GM20000 (cell line): ENCODE measurements at regions not wholly inside any gene's neighbourhood (a gene's known extent, or its start where the extent isn't known, plus 50 kb on each side); places are given as distances from the start of the nearest gene placed in this dataset.

Experiments used
- DNase-seq: peaks from one replicate; pipeline ENCODE4 v3.0.0; 2012; ENCODE audit warnings: low spot score
- CTCF ChIP-seq: IDR thresholded peaks from 2 replicates; pipeline ENCODE4 v1.5.1; 2012; ENCODE audit warnings: mild to moderate bottlenecking, control low read depth; ENCODE audit errors: extremely low read depth, missing control alignments

GRCh38 chr13:109500146-109500773 is 286.1 kb downstream of the IRS2 start:
- DNase-seq = no peak

GRCh38 chr13:109497917-109498316 is 288.5 kb downstream of the IRS2 start:
- no peak for DNase-seq
- no peak for TF ChIP-seq CTCF

More at GRCh38 chr13:109500146-109500773, 286.1 kb downstream of the IRS2 start:
- no peak for TF ChIP-seq CTCF

- no peak for DNase-seq
- TF ChIP-seq CTCF = no peak
Observed at GRCh38 chr13:109496216-109496615, 290.2 kb downstream of the IRS2 start.

GRCh38 chr13:109494925-109495369 is 291.4 kb downstream of the IRS2 start:
- no peak for TF ChIP-seq CTCF
- no peak for DNase-seq

GRCh38 chr13:109485136-109485794 is 301.1 kb downstream of the IRS2 start:
- DNase-seq = no peak
- TF ChIP-seq CTCF = no peak

- no peak for TF ChIP-seq CTCF
Observed at GRCh38 chr13:109483284-109483683, 303.1 kb downstream of the IRS2 start.

GRCh38 chr13:109481040-109481439 is 305.3 kb downstream of the IRS2 start:
- TF ChIP-seq CTCF = no peak
- no peak for DNase-seq

More at GRCh38 chr13:109483284-109483683, 303.1 kb downstream of the IRS2 start:
- DNase-seq = no peak
